Neuronal stem cell (in vitro differentiated cells): ENCODE measurements at regions not wholly inside any gene's neighbourhood (a gene's known extent, or its start where the extent isn't known, plus 50 kb on each side); places are given as distances from the start of the nearest gene placed in this dataset.

Experiments
- DNase-seq: peaks from one replicate; pipeline ENCODE4 v3.0.0-alpha.2; 2013; ENCODE audit warnings: low spot score
- H2AFZ ChIP-seq: one replicate; pipeline ENCODE4 v1.6.1; 2013; ENCODE audit warnings: mild to moderate bottlenecking, low read length, inconsistent platforms
- H2AK5ac ChIP-seq: 2 replicates; pipeline ENCODE4 v1.6.1; 2013; ENCODE audit warnings: low read depth, mild to moderate bottlenecking, inconsistent platforms, low read length, moderate library complexity, mixed read lengths
- H2BK120ac ChIP-seq: 2 replicates; pipeline ENCODE4 v1.6.1; 2013; ENCODE audit warnings: low read depth, mild to moderate bottlenecking, inconsistent platforms, low read length, moderate library complexity, mixed read lengths
- H2BK12ac ChIP-seq: one replicate; pipeline ENCODE4 v1.6.1; 2013; ENCODE audit warnings: low read length, inconsistent platforms
- H2BK15ac ChIP-seq: 2 replicates; pipeline ENCODE4 v1.6.1; 2013; ENCODE audit warnings: mild to moderate bottlenecking, low read length, inconsistent platforms, mixed read lengths
- H2BK5ac ChIP-seq: one replicate; pipeline ENCODE4 v1.6.1; 2013; ENCODE audit warnings: inconsistent platforms, mild to moderate bottlenecking, low read length, moderate library complexity
- H3K14ac ChIP-seq: one replicate; pipeline ENCODE4 v1.6.1; 2013; ENCODE audit warnings: low read length, inconsistent platforms
- H3K18ac ChIP-seq: 2 replicates; pipeline ENCODE4 v1.6.1; 2013; ENCODE audit warnings: low read length, inconsistent platforms
- H3K23ac ChIP-seq: 2 replicates; pipeline ENCODE4 v1.6.1; 2013; ENCODE audit warnings: low read depth, mild to moderate bottlenecking, mixed read lengths, low read length, inconsistent platforms; ENCODE audit not compliant: poor library complexity
- H3K27ac ChIP-seq: replicated peaks from 3 replicates; pipeline ENCODE4 v1.5.1; 2013; ENCODE audit warnings: low read length, inconsistent platforms
- H3K27me3 ChIP-seq, 3 experiments: 2 replicates each; pipeline ENCODE4 v1.6.1; 2013; ENCODE audit warnings: low read length in 3 of 3, mild to moderate bottlenecking in 2 of 3, inconsistent platforms in 1 of 3, low read depth in 1 of 3, mixed read lengths in 1 of 3, moderate library complexity in 1 of 3; ENCODE audit not compliant: control insufficient read depth in 3 of 3, insufficient read depth in 3 of 3
- H3K36me3 ChIP-seq, 2 donors: replicated peaks in 1 of 2; 2 replicates each; pipeline ENCODE4 v1.6.1; 2013; ENCODE audit warnings: low read length in 2 of 2; ENCODE audit not compliant: control insufficient read depth in 2 of 2, insufficient read depth in 2 of 2
- H3K4ac ChIP-seq: 2 replicates; pipeline ENCODE4 v1.6.1; 2013; ENCODE audit warnings: inconsistent platforms, mild to moderate bottlenecking, low read length, moderate library complexity
- H3K4me1 ChIP-seq, 2 donors: 1 replicate in 1 of 2; 2 replicates in 1 of 2; pipeline ENCODE4 v1.6.1; 2013; ENCODE audit warnings: low read length in 2 of 2, low read depth in 1 of 2; ENCODE audit not compliant: control insufficient read depth in 2 of 2, insufficient read depth in 1 of 2
- H3K4me2 ChIP-seq: one replicate; pipeline ENCODE4 v1.6.1; 2013; ENCODE audit warnings: mild to moderate bottlenecking, low read length, inconsistent platforms; ENCODE audit not compliant: insufficient read depth, poor library complexity, severe bottlenecking
- H3K4me3 ChIP-seq, 2 donors: 2 replicates each; pipeline ENCODE4 v1.5.1; 2013; ENCODE audit warnings: low read length in 2 of 2, mild to moderate bottlenecking in 2 of 2, inconsistent platforms in 1 of 2, moderate library complexity in 1 of 2
- H3K79me1 ChIP-seq: one replicate; pipeline ENCODE4 v1.6.1; 2013; ENCODE audit warnings: low read depth, mild to moderate bottlenecking, inconsistent platforms, low read length, moderate library complexity
- H3K9ac ChIP-seq: one replicate; pipeline ENCODE4 v1.6.1; 2013; ENCODE audit warnings: mild to moderate bottlenecking, low read depth, low read length, inconsistent platforms; ENCODE audit not compliant: poor library complexity
- H3K9me3 ChIP-seq, 2 donors: replicated peaks in 1 of 2; 2 replicates each; pipeline versions ENCODE3 to v1.6.1; 2013; ENCODE audit warnings: low read length in 2 of 2, mild to moderate bottlenecking in 2 of 2, inconsistent platforms in 1 of 2, low read depth in 1 of 2, mixed read lengths in 1 of 2, moderate library complexity in 1 of 2; ENCODE audit not compliant: control insufficient read depth in 2 of 2, insufficient read depth in 1 of 2
- H4K8ac ChIP-seq: one replicate; pipeline ENCODE4 v1.6.1; 2013; ENCODE audit warnings: low read depth, mild to moderate bottlenecking, inconsistent platforms, low read length, moderate library complexity
- H4K91ac ChIP-seq: one replicate; pipeline ENCODE4 v1.6.1; 2013; ENCODE audit warnings: low read length, low read depth, mild to moderate bottlenecking, inconsistent platforms; ENCODE audit not compliant: poor library complexity
- WGBS, 2 donors: extraction: QIAGEN DNeasy Blood & Tissue Kit; methylation state at CpG; one replicate each; pipeline ENCODE4 v1.1.7; 2013; ENCODE audit warnings: missing lambda C conversion rate in 2 of 2, mixed read lengths in 1 of 2; ENCODE audit not compliant: insufficient read length in 2 of 2, insufficient replicate concordance in 1 of 2; ENCODE audit errors: extremely low coverage in 2 of 2; 5-methylcytosine and 5-hydroxymethylcytosine counted together

- Histone ChIP-seq H3K4me2 (no peak overlapping the region), H3K18ac (no peak overlapping the region), H3K4me3 (no peak overlapping the region), H2AK5ac (no peak overlapping the region), H2BK5ac (no peak overlapping the region), H2BK15ac (no peak overlapping the region), H3K4me1 (peaks cover 0 to 2% of the 10 kb centered on the region in 2 donors), H3K36me3 (no peaks in the 10 kb centered on the region), H3K27ac (no peak overlapping the region), H2BK12ac (no peak overlapping the region), H4K8ac (no peak overlapping the region), H2BK120ac (no peak overlapping the region), H4K91ac (no peak overlapping the region), H3K9ac (no peak overlapping the region), H3K9me3 (peaks cover 0 to 2% of the 10 kb centered on the region in 2 donors), H3K23ac (no peak overlapping the region), H3K14ac (no peak overlapping the region), H3K27me3 (no peaks in the 10 kb centered on the region), H3K4ac (no peak overlapping the region), H3K79me1 (no peaks in the 10 kb centered on the region), H2AFZ (no peak overlapping the region)
- no peak for DNase-seq
- whole genome bisulfite sequencing, 2 donors = no CpG with 5 or more reads among the region's 9 CpGs
These were observed 51.4 kb upstream of the KANK4 start for GRCh38 chr1:62370594-62370993.

DNA sequence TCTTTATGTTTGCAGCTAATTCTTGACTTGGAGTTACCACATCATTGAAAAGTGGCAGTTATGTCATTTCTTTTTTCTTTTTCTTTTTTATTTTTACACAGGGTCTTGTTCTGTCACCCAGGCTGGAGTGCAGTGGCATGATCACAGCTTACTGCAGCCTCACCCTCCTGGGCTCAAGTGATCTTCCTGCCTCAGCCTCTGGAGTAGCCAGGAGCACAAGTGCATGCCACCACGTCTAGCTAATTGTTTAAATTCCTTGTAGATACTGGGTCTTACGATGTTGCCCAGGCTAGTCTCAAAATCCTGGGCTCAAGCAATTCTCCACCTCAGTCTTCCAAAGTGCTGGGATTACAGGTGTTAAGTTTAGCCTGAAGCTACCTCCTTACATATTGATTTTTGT is 52.1 kb upstream of the KANK4 start:
- DNase-seq = no peak
- Histone ChIP-seq H2BK120ac (no peak overlapping the region), H3K23ac (no peak overlapping the region), H3K9ac (no peak overlapping the region), H3K4me1 (peaks cover 0 to 2% of the 10 kb centered on the region in 2 donors), H2AK5ac (no peak overlapping the region), H3K79me1 (no peaks in the 10 kb centered on the region), H3K4me2 (no peak overlapping the region), H2BK5ac (no peak overlapping the region), H3K4me3 (no peak overlapping the region), H3K36me3 (no peaks in the 10 kb centered on the region), H3K18ac (no peak overlapping the region), H4K8ac (no peak overlapping the region), H3K14ac (no peak overlapping the region), H3K4ac (no peak overlapping the region), H3K9me3 (peaks cover 0 to 2% of the 10 kb centered on the region in 2 donors), H3K27ac (no peak overlapping the region), H4K91ac (no peak overlapping the region), H3K27me3 (no peaks in the 10 kb centered on the region), H2BK12ac (no peak overlapping the region), H2AFZ (no peak overlapping the region), H2BK15ac (no peak overlapping the region)
- no CpG with 5 or more reads among the region's 2 CpGs for WGBS, 2 donors

GRCh38 chr1:62373221-62373620 is 54.0 kb upstream of the KANK4 start:
- H3K23ac ChIP-seq = no peak overlapping the region
- no peak for DNase-seq
- WGBS, 2 donors = no CpG with 5 or more reads among the region's 5 CpGs

GRCh38 chr1:62377043-62377562 is 57.9 kb upstream of the KANK4 start:
- 100% methylated on average over 1 of the region's 3 CpGs; no CpG with 5 or more reads in 1 of the 2 donors for WGBS, 2 donors
- Histone ChIP-seq H3K27ac (no peak overlapping the region), H2AK5ac (no peak overlapping the region), H3K4me1 (no peaks in the 10 kb centered on the region), H3K79me1 (no peaks in the 10 kb centered on the region), H2BK12ac (no peak overlapping the region), H3K23ac (no peak overlapping the region), H4K8ac (no peak overlapping the region), H3K9ac (no peak overlapping the region), H3K36me3 (no peaks in the 10 kb centered on the region), H2AFZ (no peak overlapping the region), H3K4me3 (no peak overlapping the region), H2BK120ac (no peak overlapping the region), H2BK15ac (no peak overlapping the region), H3K4ac (no peak overlapping the region), H3K4me2 (no peak overlapping the region), H3K14ac (no peak overlapping the region), H3K9me3 (no peaks in the 10 kb centered on the region), H4K91ac (no peak overlapping the region), H3K27me3 (no peaks in the 10 kb centered on the region), H3K18ac (no peak overlapping the region), H2BK5ac (no peak overlapping the region)
- no peak for DNase-seq

More at GRCh38 chr1:62373221-62373620, 54.0 kb upstream of the KANK4 start:
- Histone ChIP-seq H3K27ac (no peak overlapping the region), H3K4ac (no peak overlapping the region), H3K4me3 (no peak overlapping the region), H2BK5ac (no peak overlapping the region), H3K18ac (no peak overlapping the region), H2BK15ac (no peak overlapping the region), H3K4me1 (peaks cover 0 to under 1% of the 10 kb centered on the region in 2 donors), H2BK12ac (no peak overlapping the region), H3K36me3 (no peaks in the 10 kb centered on the region), H3K79me1 (no peaks in the 10 kb centered on the region), H3K9me3 (no peaks in the 10 kb centered on the region), H3K9ac (no peak overlapping the region), H2BK120ac (no peak overlapping the region), H2AK5ac (no peak overlapping the region), H3K4me2 (no peak overlapping the region), H4K8ac (no peak overlapping the region), H3K14ac (no peak overlapping the region), H2AFZ (no peak overlapping the region), H4K91ac (no peak overlapping the region), H3K27me3 (no peaks in the 10 kb centered on the region)
